Skeletal muscle satellite cell (primary cell): ENCODE measurements at regions not wholly inside any gene's neighbourhood (a gene's known extent, or its start where the extent isn't known, plus 50 kb on each side); places are given as distances from the start of the nearest gene placed in this dataset.

Source experiments
- H3K27me3 ChIP-seq: 2 replicates; pipeline ENCODE4 v1.7.0; 2013; ENCODE audit warnings: low read length; ENCODE audit not compliant: control insufficient read depth, insufficient read depth
- H3K36me3 ChIP-seq: 2 replicates; pipeline ENCODE4 v1.7.0; 2013; ENCODE audit warnings: mild to moderate bottlenecking, control low read depth, low read length; ENCODE audit not compliant: insufficient read depth
- H3K4me1 ChIP-seq: 2 replicates; pipeline ENCODE4 v1.7.0; 2013; ENCODE audit warnings: low read length; ENCODE audit not compliant: control insufficient read depth, insufficient read depth
- H3K4me2 ChIP-seq: 2 replicates; pipeline ENCODE4 v1.7.0; 2013; ENCODE audit warnings: mild to moderate bottlenecking, low read length
- H3K4me3 ChIP-seq: 2 replicates; pipeline ENCODE4 v1.7.0; 2013; ENCODE audit warnings: low read length
- H3K9ac ChIP-seq: 2 replicates; pipeline ENCODE4 v1.7.0; 2013; ENCODE audit warnings: mild to moderate bottlenecking, low read depth, low read length, moderate library complexity
- H3K9me3 ChIP-seq: replicated peaks from 2 replicates; pipeline ENCODE4 v1.7.0; 2013; ENCODE audit warnings: mild to moderate bottlenecking, control low read depth, low read length

GRCh38 chr1:30324251-30325084, 398.9 kb downstream of the MATN1 start:
- H3K9ac ChIP-seq = no peak overlapping the region
- no peak overlapping the region for H3K4me3 ChIP-seq
- no peaks in the 10 kb centered on the region for H3K27me3 ChIP-seq
- H3K4me2 ChIP-seq = no peak overlapping the region
- H3K36me3 ChIP-seq = no peaks in the 10 kb centered on the region
- no peaks in the 10 kb centered on the region for H3K9me3 ChIP-seq
- H3K4me1 ChIP-seq = no peaks in the 10 kb centered on the region

GRCh38 chr1:30323841-30324240, 399.5 kb downstream of the MATN1 start:
- H3K9ac ChIP-seq = no peak overlapping the region
- no peaks in the 10 kb centered on the region for H3K36me3 ChIP-seq
- H3K27me3 ChIP-seq = no peaks in the 10 kb centered on the region

GRCh38 chr1:30323352-30323751, 400.0 kb downstream of the MATN1 start:
- Histone ChIP-seq H3K9me3 (no peaks in the 10 kb centered on the region), H3K4me1 (no peaks in the 10 kb centered on the region), H3K9ac (no peak overlapping the region), H3K4me2 (no peak overlapping the region), H3K36me3 (no peaks in the 10 kb centered on the region), H3K27me3 (no peaks in the 10 kb centered on the region), H3K4me3 (no peak overlapping the region)

More at GRCh38 chr1:30323841-30324240, 399.5 kb downstream of the MATN1 start:
- no peak overlapping the region for H3K4me2 ChIP-seq
- H3K4me1 ChIP-seq = no peaks in the 10 kb centered on the region
- no peaks in the 10 kb centered on the region for H3K9me3 ChIP-seq
- no peak overlapping the region for H3K4me3 ChIP-seq

- Histone ChIP-seq H3K36me3 (no peaks in the 10 kb centered on the region), H3K4me2 (no peak overlapping the region), H3K9ac (no peak overlapping the region), H3K9me3 (no peaks in the 10 kb centered on the region), H3K4me1 (no peaks in the 10 kb centered on the region), H3K27me3 (no peaks in the 10 kb centered on the region), H3K4me3 (no peak overlapping the region)
These were observed 400.5 kb downstream of the MATN1 start for GRCh38 chr1:30322859-30323257.

- H3K4me3 ChIP-seq = no peak overlapping the region
- H3K36me3 ChIP-seq = no peaks in the 10 kb centered on the region
- H3K4me2 ChIP-seq = no peak overlapping the region
- no peak overlapping the region for H3K9ac ChIP-seq
- H3K27me3 ChIP-seq = no peaks in the 10 kb centered on the region
- no peaks in the 10 kb centered on the region for H3K9me3 ChIP-seq
- no peaks in the 10 kb centered on the region for H3K4me1 ChIP-seq
These were observed 401.2 kb downstream of the MATN1 start for GRCh38 chr1:30321996-30322858.

- H3K36me3 ChIP-seq = no peaks in the 10 kb centered on the region
- no peaks in the 10 kb centered on the region for H3K4me1 ChIP-seq
- peaks cover 3% of the 10 kb centered on the region for H3K9me3 ChIP-seq
- no peak overlapping the region for H3K4me2 ChIP-seq
- H3K4me3 ChIP-seq = no peak overlapping the region
- no peaks in the 10 kb centered on the region for H3K27me3 ChIP-seq
- H3K9ac ChIP-seq = no peak overlapping the region
These were observed 402.0 kb downstream of the MATN1 start for GRCh38 chr1:30321246-30321910.

- Histone ChIP-seq H3K4me1 (no peaks in the 10 kb centered on the region), H3K36me3 (no peaks in the 10 kb centered on the region), H3K9ac (no peak overlapping the region), H3K9me3 (peaks cover 3% of the 10 kb centered on the region), H3K27me3 (no peaks in the 10 kb centered on the region), H3K4me3 (no peak overlapping the region), H3K4me2 (no peak overlapping the region)
These were observed 402.8 kb downstream of the MATN1 start for GRCh38 chr1:30320581-30320890.

- H3K36me3 ChIP-seq = no peaks in the 10 kb centered on the region
- H3K9ac ChIP-seq = no peak overlapping the region
- H3K4me3 ChIP-seq = no peak overlapping the region
- H3K27me3 ChIP-seq = no peaks in the 10 kb centered on the region
- no peaks in the 10 kb centered on the region for H3K4me1 ChIP-seq
- H3K9me3 ChIP-seq = peaks cover 3% of the 10 kb centered on the region
- H3K4me2 ChIP-seq = no peak overlapping the region
These were observed 403.4 kb downstream of the MATN1 start for GRCh38 chr1:30319765-30320580.

- H3K9me3 ChIP-seq = peaks cover 3% of the 10 kb centered on the region
- no peaks in the 10 kb centered on the region for H3K27me3 ChIP-seq
These were observed 404.3 kb downstream of the MATN1 start for GRCh38 chr1:30318864-30319718.

GRCh38 chr1:30318413-30318812, 405.0 kb downstream of the MATN1 start:
- no peaks in the 10 kb centered on the region for H3K4me1 ChIP-seq
- H3K36me3 ChIP-seq = no peaks in the 10 kb centered on the region
- no peaks in the 10 kb centered on the region for H3K27me3 ChIP-seq
- peaks cover 3% of the 10 kb centered on the region for H3K9me3 ChIP-seq
- H3K9ac ChIP-seq = no peak overlapping the region
- no peak overlapping the region for H3K4me3 ChIP-seq
- no peak overlapping the region for H3K4me2 ChIP-seq

More at GRCh38 chr1:30318864-30319718, 404.3 kb downstream of the MATN1 start:
- no peak overlapping the region for H3K9ac ChIP-seq
- no peaks in the 10 kb centered on the region for H3K36me3 ChIP-seq
- H3K4me1 ChIP-seq = no peaks in the 10 kb centered on the region
- no peak overlapping the region for H3K4me2 ChIP-seq
- no peak overlapping the region for H3K4me3 ChIP-seq
